ENCODE measurements at regions not wholly inside any gene's neighbourhood (a gene's known extent, or its start where the extent isn't known, plus 50 kb on each side); places are given as distances from the start of the nearest gene placed in this dataset.

- no peak overlapping the region for H3K4me3 ChIP-seq
- H3K36me3 ChIP-seq = no peaks in the 10 kb centered on the region
- peak overlapping the region in 1 of 4 donors; percentile 8 for H3K27ac ChIP-seq
- DNase-seq = no peak
- intact Hi-C loops (cut with DNase I) = no loop called here
- no peaks in the 10 kb centered on the region for H3K27me3 ChIP-seq
- 37 to 38% methylated on average over 3 of the region's 3 CpGs for WGBS, 2 donors
- H3K9me3 ChIP-seq = no peaks in the 10 kb centered on the region
- H3K4me1 ChIP-seq = peaks cover 0 to 36% (median 3%) of the 10 kb centered on the region in 3 donors
- TF ChIP-seq CTCF (IDR thresholded peaks at IDR 0.05) = no peak
- TF ChIP-seq POLR2A (IDR thresholded peaks at IDR 0.05) = no peak
Measured at GRCh38 chr12:90250766-90251165, 542.1 kb upstream of the ATP2B1 start.

GRCh38 chr12:90250042-90250441, 541.4 kb upstream of the ATP2B1 start:
- Histone ChIP-seq H3K4me3 (no peak overlapping the region), H3K27me3 (no peaks in the 10 kb centered on the region), H3K27ac (peak overlapping the region in 1 of 4 donors; percentile 8), H3K36me3 (no peaks in the 10 kb centered on the region), H3K4me1 (peaks cover 0 to 43% (median 3%) of the 10 kb centered on the region in 3 donors), H3K9me3 (no peaks in the 10 kb centered on the region)
- TF ChIP-seq POLR2A (IDR thresholded peaks at IDR 0.05) (no peak), CTCF (IDR thresholded peaks at IDR 0.05) (no peak)
- DNase-seq = no peak
- intact Hi-C loops (cut with DNase I) = no loop called here
- 56 to 62% methylated on average over 6 of the region's 6 CpGs for WGBS, 2 donors

GRCh38 chr12:90246688-90247087, 538.0 kb upstream of the ATP2B1 start:
- no peak overlapping the region for H3K27ac ChIP-seq
- TF ChIP-seq CTCF (IDR thresholded peaks at IDR 0.05) = no peak
- TF ChIP-seq POLR2A (IDR thresholded peaks at IDR 0.05) = no peak
- H3K36me3 ChIP-seq = no peaks in the 10 kb centered on the region
- no peaks in the 10 kb centered on the region for H3K9me3 ChIP-seq
- DNase-seq = no peak
- no peaks in the 10 kb centered on the region for H3K27me3 ChIP-seq
- intact Hi-C loops (cut with DNase I) = no loop called here
- peaks cover 0 to 36% (median 0%) of the 10 kb centered on the region in 3 donors for H3K4me1 ChIP-seq
- no peak overlapping the region for H3K4me3 ChIP-seq

- no peak for TF ChIP-seq POLR2A (IDR thresholded peaks at IDR 0.05)
- no peak for TF ChIP-seq CTCF (IDR thresholded peaks at IDR 0.05)
- 28 to 41% methylated on average over 2 of the region's 2 CpGs for WGBS, 2 donors
- Histone ChIP-seq H3K4me1 (peaks cover 0 to 23% (median 0%) of the 10 kb centered on the region in 3 donors), H3K27me3 (no peaks in the 10 kb centered on the region), H3K36me3 (no peaks in the 10 kb centered on the region), H3K4me3 (no peak overlapping the region), H3K27ac (no peak overlapping the region), H3K9me3 (no peaks in the 10 kb centered on the region)
- intact Hi-C loops (cut with DNase I) = no loop called here
- no peak for DNase-seq
Measured at GRCh38 chr12:90245391-90245790, 536.8 kb upstream of the ATP2B1 start.

- Histone ChIP-seq H3K27ac (no peak overlapping the region), H3K36me3 (no peaks in the 10 kb centered on the region), H3K9me3 (no peaks in the 10 kb centered on the region), H3K27me3 (no peaks in the 10 kb centered on the region), H3K4me3 (no peak overlapping the region), H3K4me1 (peaks cover 0 to 25% (median 0%) of the 10 kb centered on the region in 3 donors)
- WGBS, 2 donors = 80 to 90% methylated on average over 3 of the region's 3 CpGs
- no peak for DNase-seq
- intact Hi-C loops (cut with DNase I) = no loop called here
- TF ChIP-seq CTCF (IDR thresholded peaks at IDR 0.05) = no peak
- no peak for TF ChIP-seq POLR2A (IDR thresholded peaks at IDR 0.05)
Measured at GRCh38 chr12:90244232-90244631, 535.6 kb upstream of the ATP2B1 start.
